DND-41 (cell line): ENCODE measurements at regions not wholly inside any gene's neighbourhood (a gene's known extent, or its start where the extent isn't known, plus 50 kb on each side); places are given as distances from the start of the nearest gene placed in this dataset.

Experiments used
- ATAC-seq: fragments of 200-7000 bp; cut with Tn5 transposase; 3 replicates; pipeline ENCODE4 v1.9.1; 2021; ENCODE audit warnings: low read depth; ENCODE audit not compliant: insufficient read depth
- DNase-seq: peaks from one replicate; pipeline ENCODE4 v3.0.0-alpha.2; 2020
- H2AFZ ChIP-seq: 2 replicates; pipeline ENCODE4 v1.6.0; 2012; ENCODE audit warnings: low read depth, low read length
- H3K27ac ChIP-seq: 2 replicates; pipeline ENCODE4 v1.5.1; 2012; ENCODE audit warnings: low read length, inconsistent platforms
- H3K27me3 ChIP-seq: fragments of 200-600 bp; sonication (generic); 2 replicates; pipeline ENCODE4 v1.6.0; 2012; ENCODE audit warnings: low read length, mild to moderate bottlenecking, inconsistent platforms; ENCODE audit not compliant: insufficient read depth, poor library complexity
- H3K36me3 ChIP-seq: 2 replicates; pipeline ENCODE4 v1.5.1; 2012; ENCODE audit warnings: low read length, inconsistent platforms; ENCODE audit not compliant: insufficient read depth
- H3K4me1 ChIP-seq: 2 replicates; pipeline ENCODE4 v1.5.1; 2012; ENCODE audit warnings: mild to moderate bottlenecking, low read length; ENCODE audit not compliant: insufficient read depth
- H3K4me2 ChIP-seq: 2 replicates; pipeline ENCODE4 v1.6.0; 2012; ENCODE audit warnings: mild to moderate bottlenecking, moderate library complexity, low read length, inconsistent platforms; ENCODE audit not compliant: insufficient read depth
- H3K4me3 ChIP-seq, 2 experiments: fragments of 200-600 bp in 1 of 2; shearing (Covaris generic) in 1 of 2; 2 replicates each; pipeline ENCODE4 v1.5.1; 2012 to 2016; ENCODE audit warnings: inconsistent platforms in 2 of 2, low read length in 2 of 2, mild to moderate bottlenecking in 2 of 2, low read depth in 1 of 2, moderate library complexity in 1 of 2
- H3K79me2 ChIP-seq: 2 replicates; pipeline ENCODE4 v1.6.0; 2012; ENCODE audit warnings: low read length, inconsistent platforms; ENCODE audit not compliant: insufficient read depth
- H3K9ac ChIP-seq: 2 replicates; pipeline ENCODE4 v1.6.0; 2012; ENCODE audit warnings: low read depth, mild to moderate bottlenecking, inconsistent platforms, low read length, moderate library complexity
- H3K9me3 ChIP-seq: 2 replicates; pipeline ENCODE4 v1.5.1; 2012; ENCODE audit warnings: low read length, moderate library complexity, mild to moderate bottlenecking, inconsistent platforms; ENCODE audit not compliant: insufficient read depth, severe bottlenecking
- H4K20me1 ChIP-seq: 2 replicates; pipeline ENCODE4 v1.6.0; 2012; ENCODE audit warnings: low read length; ENCODE audit not compliant: insufficient read depth
- CTCF ChIP-seq: IDR thresholded peaks from 2 replicates; pipeline ENCODE4 v1.5.1; 2012; ENCODE audit warnings: borderline replicate concordance, low read length, moderate library complexity, mild to moderate bottlenecking; ENCODE audit not compliant: poor library complexity, severe bottlenecking; ENCODE audit errors: extremely low read depth
- EZH2 ChIP-seq: IDR thresholded peaks from 3 replicates; pipeline ENCODE4 v1.6.1; 2012; ENCODE audit warnings: borderline replicate concordance, low read depth, mild to moderate bottlenecking, moderate library complexity, low read length, inconsistent platforms; ENCODE audit not compliant: severe bottlenecking

- Histone ChIP-seq H3K27ac (no peak overlapping the region), H4K20me1 (no peaks in the 10 kb centered on the region), H3K4me1 (no peaks in the 10 kb centered on the region), H3K9me3 (peaks cover 6% of the 10 kb centered on the region), H3K27me3 (no peaks in the 10 kb centered on the region), H2AFZ (0 out of 2 replicates have a peak overlapping the region, but pooled peaks have one; percentile 26), H3K36me3 (no peaks in the 10 kb centered on the region), H3K4me3 (no peak overlapping the region), H3K79me2 (no peaks in the 10 kb centered on the region), H3K4me2 (no peak overlapping the region), H3K9ac (no peak overlapping the region)
- DNase-seq (no peak), ATAC-seq (peak; percentile 42; the same call in 1 of the 3 replicates)
- no peak for TF ChIP-seq CTCF
- TF ChIP-seq EZH2: no peak
Observed at GRCh38 chr4:128380306-128380705, 92.7 kb upstream of the PGRMC2 start.

DNA sequence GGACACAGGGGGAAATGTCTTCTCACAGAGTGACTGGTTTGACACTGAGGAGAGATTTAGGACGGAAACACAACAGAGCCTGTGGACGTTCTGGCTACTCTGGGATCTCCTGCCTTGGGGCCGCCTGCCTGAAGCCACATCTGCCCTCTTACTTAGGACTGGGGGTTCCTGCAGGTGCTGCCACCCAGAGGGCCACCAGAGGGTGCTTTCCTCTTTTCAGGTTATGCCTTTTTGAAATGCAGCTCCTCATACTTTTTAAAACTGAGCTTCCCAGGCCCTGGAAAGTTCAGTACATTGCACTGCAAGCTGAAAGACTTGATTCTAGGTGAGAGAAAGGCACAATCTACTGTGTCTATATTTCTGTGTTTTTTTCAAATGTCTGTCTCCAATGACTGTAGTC is 92.2 kb upstream of the PGRMC2 start:
- no peak overlapping the region for H3K9ac ChIP-seq
- peaks cover 6% of the 10 kb centered on the region for H3K9me3 ChIP-seq
- DNase-seq (peak; percentile 17), ATAC-seq (peak; percentile 52; the same call in 2 of the 3 replicates)
- no peaks in the 10 kb centered on the region for H3K36me3 ChIP-seq
- no peaks in the 10 kb centered on the region for H3K79me2 ChIP-seq
- TF ChIP-seq EZH2 (no peak), CTCF (peak; percentile 54)
- no peak overlapping the region for H3K4me2 ChIP-seq
- no peaks in the 10 kb centered on the region for H4K20me1 ChIP-seq
- H3K4me1 ChIP-seq: no peaks in the 10 kb centered on the region
- H3K4me3 ChIP-seq: no peak overlapping the region
- H2AFZ ChIP-seq: no peak overlapping the region
- H3K27me3 ChIP-seq: no peaks in the 10 kb centered on the region
- no peak overlapping the region for H3K27ac ChIP-seq

- Histone ChIP-seq H3K4me3 (no peak overlapping the region), H3K4me1 (no peaks in the 10 kb centered on the region), H3K79me2 (no peaks in the 10 kb centered on the region), H3K9me3 (peaks cover 6% of the 10 kb centered on the region), H3K36me3 (no peaks in the 10 kb centered on the region), H3K4me2 (no peak overlapping the region), H3K9ac (no peak overlapping the region), H3K27me3 (no peaks in the 10 kb centered on the region), H3K27ac (no peak overlapping the region), H2AFZ (no peak overlapping the region), H4K20me1 (no peaks in the 10 kb centered on the region)
- DNase-seq: no peak
- TF ChIP-seq EZH2: no peak
- no peak for TF ChIP-seq CTCF
- no peak for ATAC-seq
Observed at GRCh38 chr4:128378668-128379067, 91.1 kb upstream of the PGRMC2 start.

GRCh38 chr4:128376958-128377357 is 89.3 kb upstream of the PGRMC2 start:
- no peak for ATAC-seq
- no peaks in the 10 kb centered on the region for H3K79me2 ChIP-seq
- H3K4me1 ChIP-seq: no peaks in the 10 kb centered on the region
- H2AFZ ChIP-seq: no peak overlapping the region
- H4K20me1 ChIP-seq: no peaks in the 10 kb centered on the region
- no peak overlapping the region for H3K27ac ChIP-seq
- H3K9me3 ChIP-seq: peaks cover 6% of the 10 kb centered on the region
- no peak overlapping the region for H3K9ac ChIP-seq
- H3K4me2 ChIP-seq: no peak overlapping the region
- TF ChIP-seq CTCF (no peak), EZH2 (no peak)
- DNase-seq: no peak
- H3K4me3 ChIP-seq: no peak overlapping the region
- H3K36me3 ChIP-seq: no peaks in the 10 kb centered on the region
- no peaks in the 10 kb centered on the region for H3K27me3 ChIP-seq
